Glomerular visceral epithelial cell (primary cell): ENCODE measurements at regions not wholly inside any gene's neighbourhood (a gene's known extent, or its start where the extent isn't known, plus 50 kb on each side); places are given as distances from the start of the nearest gene placed in this dataset.

Experiments used
- DNase-seq: peaks from one replicate; pipeline ENCODE4 v3.0.0-alpha.2; 2016; ENCODE audit errors: extremely low spot score

- no peak for DNase-seq
These were observed 558.1 kb downstream of the REEP3 start for GRCh38 chr10:64079341-64079740.

DNA sequence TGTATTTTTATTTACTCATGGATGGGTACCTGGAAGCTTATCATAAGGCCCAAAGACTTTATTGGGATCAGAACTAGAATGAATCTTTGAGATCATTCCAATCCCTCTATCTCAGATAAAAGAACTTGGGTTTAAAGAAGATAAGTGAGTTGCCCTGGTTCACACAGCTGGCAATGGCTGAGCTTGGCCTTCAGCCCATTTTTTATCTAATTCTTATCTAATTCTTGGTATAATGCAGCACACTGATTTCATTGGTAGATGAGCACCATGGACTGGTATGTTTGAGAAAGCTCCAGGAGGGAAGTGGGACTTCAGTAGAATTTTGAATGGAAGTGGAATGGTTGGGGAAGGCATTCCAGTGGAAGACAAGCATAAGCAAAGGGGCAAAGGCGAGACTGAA lies 558.9 kb downstream of the REEP3 start:
- no peak for DNase-seq

DNA sequence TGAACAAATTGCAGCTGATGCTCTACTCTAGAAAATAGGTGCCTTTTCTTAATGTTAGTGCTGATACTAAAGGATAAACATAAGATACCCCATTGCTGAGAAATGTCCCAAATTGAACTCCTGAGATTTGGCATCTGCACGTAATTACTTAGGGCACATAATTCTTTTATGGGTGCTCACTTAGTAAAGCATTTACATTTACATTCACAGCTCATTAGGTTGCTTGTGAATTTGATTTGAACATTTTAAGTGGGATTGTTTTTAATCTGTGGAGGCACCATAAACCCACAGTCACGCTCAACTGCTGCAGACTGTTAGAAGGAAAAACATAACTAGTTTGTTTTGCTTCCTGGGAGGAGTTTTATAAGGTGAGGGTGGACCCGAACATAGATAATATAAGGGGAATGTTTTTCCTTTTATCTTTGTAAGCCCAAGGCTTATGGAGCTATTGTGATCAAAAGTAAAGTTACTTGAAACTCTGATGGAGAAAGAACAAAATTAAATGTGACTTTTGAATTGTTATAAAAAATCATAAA lies 560.8 kb downstream of the REEP3 start:
- DNase-seq = no peak

GRCh38 chr10:64086083-64086767 lies 565.0 kb downstream of the REEP3 start:
- no peak for DNase-seq

GRCh38 chr10:64089648-64090047 lies 568.4 kb downstream of the REEP3 start:
- no peak for DNase-seq

DNA sequence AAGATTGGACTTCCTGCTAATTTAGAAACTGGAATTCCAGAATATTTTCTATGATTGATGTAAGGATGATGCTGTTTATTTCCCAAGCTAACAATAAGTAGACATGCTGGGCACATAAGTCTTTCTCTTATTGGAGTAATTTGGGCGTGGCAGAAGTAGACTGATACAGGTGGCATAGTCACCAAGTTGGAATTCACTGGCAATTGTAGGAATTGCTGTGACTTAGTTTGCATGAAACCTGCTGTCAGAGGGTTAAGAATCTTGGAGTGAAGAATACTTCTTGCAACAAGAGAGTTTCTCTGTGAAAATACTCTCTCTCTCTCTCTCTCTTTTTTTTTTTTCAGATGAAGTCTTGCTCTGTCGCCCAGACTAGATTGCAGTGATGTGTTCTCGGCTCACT lies 569.7 kb downstream of the REEP3 start:
- no peak for DNase-seq

DNA sequence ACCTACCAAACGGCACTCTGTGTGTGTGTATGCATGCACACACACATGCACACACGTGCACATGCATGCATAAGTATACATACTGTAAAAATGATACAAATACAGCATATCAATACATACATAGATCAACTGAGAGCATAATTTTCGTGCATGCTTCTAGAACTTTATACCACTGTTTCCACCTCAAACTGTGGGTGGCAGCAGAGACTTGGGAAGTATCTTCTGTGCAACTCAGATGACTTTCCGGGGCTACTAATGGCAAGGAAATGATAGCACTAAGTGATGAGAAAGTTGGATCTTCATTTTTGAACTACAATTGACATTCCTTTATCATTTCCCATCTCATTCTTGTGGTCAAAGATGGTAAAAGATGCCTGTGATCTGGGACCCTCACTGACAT lies 570.7 kb downstream of the REEP3 start:
- DNase-seq = peak; percentile 52

DNA sequence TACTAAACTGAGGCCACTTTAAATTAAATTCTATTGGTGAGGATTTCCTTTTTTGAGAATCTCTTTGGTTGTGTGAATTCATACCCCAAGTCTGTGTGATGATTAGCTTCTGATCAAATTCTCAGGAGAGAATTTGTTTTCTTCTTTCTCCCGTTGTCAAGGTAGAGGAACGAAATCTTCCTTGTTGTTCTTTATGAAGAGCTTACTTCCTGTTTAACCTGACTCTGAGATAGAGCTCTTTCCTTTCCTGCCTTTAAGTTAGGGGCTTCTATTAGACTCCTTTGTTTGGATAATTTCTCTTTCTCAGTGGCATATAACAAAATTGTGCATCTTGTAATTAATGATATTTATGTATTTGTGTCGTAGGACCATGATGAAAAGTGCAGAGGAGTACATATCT lies 572.1 kb downstream of the REEP3 start:
- DNase-seq = no peak

- peak; percentile 78 for DNase-seq
These were observed 572.8 kb downstream of the REEP3 start for GRCh38 chr10:64093946-64094535.

- DNase-seq = peak; percentile 74
These were observed 575.7 kb downstream of the REEP3 start for GRCh38 chr10:64096941-64097340.

- DNase-seq = no peak
These were observed 576.4 kb downstream of the REEP3 start for GRCh38 chr10:64097391-64098122.

DNA sequence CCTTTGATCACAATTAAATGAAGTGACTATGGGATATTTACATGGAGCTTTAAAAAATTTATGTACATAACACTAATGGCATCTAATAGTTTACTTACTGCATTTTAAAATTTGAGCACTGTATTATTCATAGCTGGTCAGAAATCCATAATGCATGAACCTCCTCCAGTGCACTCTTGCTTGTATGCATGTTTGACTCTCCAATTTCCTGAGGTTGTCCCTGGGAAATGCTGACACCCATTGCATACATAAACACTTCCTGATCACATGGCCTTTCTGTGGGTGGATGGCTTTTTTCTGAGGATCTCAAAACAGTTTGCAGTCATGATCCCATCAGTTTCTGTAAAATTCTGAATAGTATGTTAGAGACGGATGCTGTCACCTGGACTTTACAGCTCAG lies 577.8 kb downstream of the REEP3 start:
- no peak for DNase-seq

DNA sequence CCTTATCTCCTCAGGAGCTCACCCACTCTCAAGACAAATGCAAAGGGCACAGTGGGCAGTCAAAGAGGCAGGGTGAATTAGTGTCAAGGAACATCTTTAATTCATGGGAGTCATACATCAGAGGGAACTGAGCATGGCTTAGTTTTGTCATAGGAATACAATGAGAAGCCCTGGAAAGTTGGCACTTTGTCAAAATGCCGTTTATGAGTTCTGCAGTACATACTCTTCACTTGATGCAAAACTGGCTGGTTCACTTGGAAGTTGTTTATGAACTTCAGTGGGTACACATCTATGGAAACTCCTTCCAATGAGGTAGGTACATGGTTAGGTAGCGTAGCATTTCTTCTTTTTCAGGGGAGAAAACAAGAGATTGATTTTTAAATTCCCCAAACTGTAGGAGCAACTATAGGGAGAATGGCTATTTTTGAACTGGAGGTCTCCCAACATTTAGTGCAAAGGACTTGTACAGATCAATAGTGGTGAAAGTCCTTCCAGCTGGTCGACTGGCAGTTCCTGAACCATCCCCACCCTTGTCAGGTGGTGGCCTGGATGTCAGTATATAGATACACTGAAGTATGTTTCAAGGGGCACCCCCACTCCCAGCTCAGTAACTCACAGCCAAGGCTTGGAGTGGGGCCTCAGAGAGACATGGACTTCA lies 580.5 kb downstream of the REEP3 start:
- DNase-seq = no peak

GRCh38 chr10:64102264-64102633 lies 581.0 kb downstream of the REEP3 start:
- no peak for DNase-seq

DNA sequence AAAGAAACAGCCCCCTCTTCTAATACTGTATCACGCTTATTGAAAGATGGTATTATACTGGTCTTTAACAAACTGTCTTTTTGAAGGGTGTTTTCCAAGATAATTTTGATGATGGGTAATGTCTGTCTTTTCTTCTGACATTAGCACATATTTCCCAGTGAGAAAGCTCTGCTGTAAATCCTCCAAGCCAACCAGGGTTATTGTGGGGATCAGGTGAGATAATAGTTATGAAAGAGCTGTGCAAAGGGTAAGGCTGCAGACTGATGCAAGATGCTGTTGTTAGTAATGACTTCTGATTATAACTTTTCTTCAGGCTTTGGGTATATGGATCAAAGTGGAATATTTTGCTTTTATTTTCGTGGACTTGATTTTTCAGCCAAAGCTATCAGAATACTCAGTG lies 581.7 kb downstream of the REEP3 start:
- no peak for DNase-seq

DNA sequence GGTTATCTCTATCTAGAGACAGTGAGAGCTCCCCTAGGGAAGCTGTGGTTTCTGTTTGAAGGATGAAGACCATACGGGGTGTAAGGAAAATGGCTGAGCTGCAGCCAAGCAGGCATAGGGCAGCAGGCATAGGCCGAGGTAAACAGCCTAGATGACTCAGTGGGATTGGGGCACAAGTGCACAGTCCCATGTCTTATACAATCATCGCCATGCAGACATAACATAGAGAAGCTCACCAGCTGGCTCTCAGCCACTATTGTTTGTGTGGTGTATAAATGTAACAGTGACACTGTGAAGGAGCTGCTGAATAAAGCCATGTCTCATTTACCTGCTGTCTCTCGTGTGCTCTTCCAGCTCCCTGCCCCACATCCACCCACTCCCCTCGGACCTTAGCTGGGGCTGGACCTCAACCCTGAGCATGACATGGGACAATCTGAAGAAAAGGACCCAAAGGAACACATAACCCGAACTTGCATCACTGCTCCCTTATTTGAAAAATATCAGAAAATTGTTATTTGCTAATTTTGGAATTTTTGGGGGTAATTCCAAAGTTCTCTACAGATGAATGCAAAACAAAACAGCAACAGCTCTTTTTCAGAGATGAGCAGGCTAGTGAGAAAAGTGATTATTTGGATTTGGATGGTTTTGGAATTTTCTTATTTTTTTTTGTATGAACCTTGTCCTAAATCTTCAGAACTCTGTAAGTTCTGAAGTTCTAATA lies 582.7 kb downstream of the REEP3 start:
- no peak for DNase-seq

GRCh38 chr10:64109926-64110495 lies 588.8 kb downstream of the REEP3 start:
- peak; percentile 53 for DNase-seq

- no peak for DNase-seq
These were observed 591.6 kb downstream of the REEP3 start for GRCh38 chr10:64112701-64113355.

GRCh38 chr10:64113375-64113774 lies 592.2 kb downstream of the REEP3 start:
- DNase-seq = no peak

DNA sequence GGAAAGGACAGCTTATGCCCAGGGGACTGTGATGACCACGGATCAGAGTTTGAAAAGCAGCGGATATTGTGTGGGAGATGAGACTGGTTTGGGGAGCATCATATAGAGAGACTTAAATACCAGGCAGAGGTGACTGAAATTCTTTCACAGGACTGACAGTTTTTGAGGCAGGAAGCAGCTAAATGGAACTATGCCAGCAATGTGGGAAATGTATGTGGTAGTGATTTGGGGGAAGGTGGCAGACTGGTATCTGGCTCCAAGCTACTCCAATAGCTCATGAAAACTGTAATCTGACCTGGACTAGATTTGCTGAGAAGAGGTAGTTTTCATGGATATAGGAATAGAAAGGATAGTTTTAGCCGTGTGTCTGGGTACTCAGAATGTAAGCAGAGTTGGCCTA lies 592.6 kb downstream of the REEP3 start:
- DNase-seq = peak; percentile 59

DNA sequence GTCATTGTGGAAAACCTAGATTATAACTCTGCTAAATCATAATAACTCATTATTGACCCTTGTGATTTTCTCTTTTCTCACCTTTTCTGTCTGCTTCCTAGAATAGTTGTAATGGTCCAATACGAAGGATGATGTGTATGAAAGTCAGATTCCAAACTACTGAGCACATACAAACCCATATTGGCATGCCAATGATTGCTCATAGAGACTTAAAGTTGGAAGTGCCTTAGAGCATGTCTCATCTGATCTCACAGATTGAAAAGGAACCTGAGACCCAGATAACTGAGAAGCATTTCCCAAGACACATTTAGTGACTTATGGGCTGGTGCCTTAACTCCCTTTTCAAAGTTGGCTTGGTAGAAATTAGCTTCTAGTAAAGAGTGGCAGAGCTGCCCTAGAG lies 594.3 kb downstream of the REEP3 start:
- DNase-seq = no peak
